Mammary epithelial cell (primary cell): ENCODE measurements at regions not wholly inside any gene's neighbourhood (a gene's known extent, or its start where the extent isn't known, plus 50 kb on each side); places are given as distances from the start of the nearest gene placed in this dataset.

Experiments
- CTCF ChIP-seq, 2 donors: IDR thresholded peaks in 1 of 2; conservative IDR thresholded peaks in 1 of 2; 2 replicates each; pipeline ENCODE4 v1.5.1; 2011 to 2012; ENCODE audit warnings: inconsistent platforms in 2 of 2, low read length in 2 of 2, mild to moderate bottlenecking in 2 of 2, control low read depth in 1 of 2, low read depth in 1 of 2; ENCODE audit not compliant: insufficient read depth in 1 of 2; ENCODE audit errors: extremely low read depth in 1 of 2
- EZH2 ChIP-seq: IDR thresholded peaks from 2 replicates; pipeline ENCODE4 v1.6.1; 2012; ENCODE audit warnings: low read length, inconsistent platforms, borderline replicate concordance

GRCh38 chr16:64704386-64704785, 417.5 kb downstream of the CDH11 start:
- TF ChIP-seq CTCF (conservative IDR thresholded peaks at IDR 0.05 in 1 of 2, IDR thresholded peaks at IDR 0.05 in 1 of 2; ENCODE audit: extremely low read depth in 1 of 2, insufficient read depth in 1 of 2, low read depth in 1 of 2, low read length in 2 of 2) (no peak), EZH2 (no peak)
